ENCODE measurements at regions not wholly inside any gene's neighbourhood (a gene's known extent, or its start where the extent isn't known, plus 50 kb on each side); places are given as distances from the start of the nearest gene placed in this dataset.
"Not testable (repeated sequence)": the region's sequence is repeated elsewhere in the genome, so short reads cannot be mapped to it uniquely, and the experiment has no call there.

- not testable (repeated sequence) for DNase-seq (ENCODE audit: low read depth, low spot score)
These were observed 51.7 kb downstream of the PPIAL4C start for GRCh38 chr1:149635290-149635899.

- peak; percentile 90 for DNase-seq (ENCODE audit: low read depth, low spot score)
These were observed 52.9 kb downstream of the PPIAL4C start for GRCh38 chr1:149636286-149637122.

GRCh38 chr1:149638481-149638880 is 54.8 kb downstream of the PPIAL4C start:
- not testable (repeated sequence) for DNase-seq (ENCODE audit: low read depth, low spot score)

- DNase-seq (ENCODE audit: low read depth, low spot score): not testable (repeated sequence)
These were observed 55.4 kb downstream of the PPIAL4C start for GRCh38 chr1:149638901-149639658.

- DNase-seq (ENCODE audit: low read depth, low spot score): not testable (repeated sequence)
These were observed 57.5 kb downstream of the PPIAL4C start for GRCh38 chr1:149641179-149641578.

- not testable (repeated sequence) for DNase-seq (ENCODE audit: low read depth, low spot score)
These were observed 61.2 kb downstream of the PPIAL4C start for GRCh38 chr1:149644818-149645217.

- DNase-seq (ENCODE audit: low read depth, low spot score): peak; percentile 12
These were observed 62.8 kb downstream of the PPIAL4C start for GRCh38 chr1:149646360-149647017.

- DNase-seq (ENCODE audit: low read depth, low spot score): peak; percentile 5
These were observed 63.3 kb downstream of the PPIAL4C start for GRCh38 chr1:149647018-149647373.

- not testable (repeated sequence) for DNase-seq (ENCODE audit: low read depth, low spot score)
These were observed 74.1 kb downstream of the PPIAL4C start for GRCh38 chr1:149657750-149658149.

GRCh38 chr1:149658175-149658574 is 74.5 kb downstream of the PPIAL4C start:
- peak; percentile 0 for DNase-seq (ENCODE audit: low read depth, low spot score)

- DNase-seq (ENCODE audit: low read depth, low spot score): peak; percentile 14
These were observed 81.0 kb downstream of the PPIAL4C start for GRCh38 chr1:149664624-149665023.

- DNase-seq (ENCODE audit: low read depth, low spot score): not testable (repeated sequence)
These were observed 81.4 kb downstream of the PPIAL4C start for GRCh38 chr1:149665033-149665432.

- DNase-seq (ENCODE audit: low read depth, low spot score): not testable (repeated sequence)
These were observed 81.9 kb downstream of the PPIAL4C start for GRCh38 chr1:149665528-149665927.

- peak; percentile 52 for DNase-seq (ENCODE audit: low read depth, low spot score)
These were observed 89.7 kb downstream of the PPIAL4C start for GRCh38 chr1:149673231-149673909.

- not testable (repeated sequence) for DNase-seq (ENCODE audit: low read depth, low spot score)
These were observed 91.3 kb downstream of the PPIAL4C start for GRCh38 chr1:149674921-149675320.

- DNase-seq (ENCODE audit: low read depth, low spot score): not testable (repeated sequence)
These were observed 93.7 kb downstream of the PPIAL4C start for GRCh38 chr1:149677359-149677758.

GRCh38 chr1:149686593-149687238 is 95.8 kb upstream of the FCGR1A start:
- DNase-seq (ENCODE audit: low read depth, low spot score): not testable (repeated sequence)

- DNase-seq (ENCODE audit: low read depth, low spot score): not testable (repeated sequence)
These were observed 91.1 kb upstream of the FCGR1A start for GRCh38 chr1:149691399-149691798.

GRCh38 chr1:149692804-149693539 is 89.5 kb upstream of the FCGR1A start:
- not testable (repeated sequence) for DNase-seq (ENCODE audit: low read depth, low spot score)

- not testable (repeated sequence) for DNase-seq (ENCODE audit: low read depth, low spot score)
These were observed 87.4 kb upstream of the FCGR1A start for GRCh38 chr1:149695066-149695465.

Data from astrocyte of the hippocampus (primary cell).